Keratinocyte (primary cell): ENCODE measurements at regions not wholly inside any gene's neighbourhood (a gene's known extent, or its start where the extent isn't known, plus 50 kb on each side); places are given as distances from the start of the nearest gene placed in this dataset.

Experiments
- DNase-seq: peaks from one replicate; pipeline ENCODE4 v3.0.0-alpha.2; 2011; ENCODE audit warnings: low read depth, missing footprints, low spot score
- FAIRE-seq: peaks from 2 replicates; lab custom pipeline; 2011; peaks lifted over from hg19 to GRCh38; lab: Jason Lieb, UNC
- H2AFZ ChIP-seq: 2 replicates; pipeline ENCODE4 v1.6.0; 2012; ENCODE audit warnings: low read length, control low read depth, inconsistent platforms; ENCODE audit not compliant: control insufficient read depth
- H3K27ac ChIP-seq: 2 replicates; pipeline ENCODE4 v1.5.1; 2011; ENCODE audit warnings: low read length; ENCODE audit not compliant: control insufficient read depth, insufficient read depth
- H3K27me3 ChIP-seq: 3 replicates; pipeline ENCODE4 v1.6.0; 2011; ENCODE audit warnings: low read length; ENCODE audit not compliant: control insufficient read depth, insufficient read depth; ENCODE audit errors: extremely low read depth
- H3K36me3 ChIP-seq, 2 experiments: 2 replicates in 1 of 2; 3 replicates in 1 of 2; pipeline ENCODE4 v1.5.1; 2011; ENCODE audit warnings: low read length in 2 of 2, mild to moderate bottlenecking in 1 of 2; ENCODE audit not compliant: control insufficient read depth in 2 of 2, insufficient read depth in 2 of 2; ENCODE audit errors: extremely low read depth in 1 of 2
- H3K4me1 ChIP-seq: 3 replicates; pipeline ENCODE4 v1.5.1; 2011; ENCODE audit warnings: low read length; ENCODE audit not compliant: control insufficient read depth, insufficient read depth; ENCODE audit errors: extremely low read depth
- H3K4me2 ChIP-seq: 3 replicates; pipeline ENCODE4 v1.6.0; 2011; ENCODE audit warnings: low read depth, low read length; ENCODE audit not compliant: control insufficient read depth, insufficient read depth; ENCODE audit errors: extremely low read depth
- H3K4me3 ChIP-seq, 3 experiments: fragments of 200-600 bp in 1 of 3; sonication (generic) in 1 of 3; 2 replicates in 2 of 3; 3 replicates in 1 of 3; pipeline ENCODE4 v1.5.1; 2011 to 2016; ENCODE audit warnings: low read length in 3 of 3, mild to moderate bottlenecking in 3 of 3, control low read depth in 2 of 3, inconsistent platforms in 1 of 3, low read depth in 1 of 3, mixed read lengths in 1 of 3, mixed run types in 1 of 3, moderate library complexity in 1 of 3; ENCODE audit not compliant: control insufficient read depth in 2 of 3, insufficient read depth in 2 of 3; ENCODE audit errors: extremely low read depth in 1 of 3
- H3K79me2 ChIP-seq: 2 replicates; pipeline ENCODE4 v1.6.0; 2012; ENCODE audit warnings: low read length; ENCODE audit not compliant: control insufficient read depth, insufficient read depth
- H3K9ac ChIP-seq: 3 replicates; pipeline ENCODE4 v1.6.0; 2011; ENCODE audit warnings: low read length; ENCODE audit not compliant: control insufficient read depth, insufficient read depth; ENCODE audit errors: extremely low read depth
- H3K9me1 ChIP-seq: 3 replicates; pipeline ENCODE4 v1.6.0; 2011; ENCODE audit warnings: low read length; ENCODE audit not compliant: control insufficient read depth, insufficient read depth; ENCODE audit errors: extremely low read depth
- H3K9me3 ChIP-seq: 2 replicates; pipeline ENCODE4 v1.5.1; 2012; ENCODE audit warnings: low read depth, low read length; ENCODE audit not compliant: control insufficient read depth
- H4K20me1 ChIP-seq: 3 replicates; pipeline ENCODE4 v1.6.0; 2011; ENCODE audit warnings: low read length; ENCODE audit not compliant: control insufficient read depth, insufficient read depth; ENCODE audit errors: extremely low read depth
- CTCF ChIP-seq, 3 experiments: IDR thresholded peaks in 1 of 3; conservative IDR thresholded peaks in 1 of 3; optimal IDR thresholded peaks in 1 of 3; 2 replicates in 2 of 3; 3 replicates in 1 of 3; pipeline versions ENCODE3 to v1.5.1; 2011; ENCODE audit warnings: low read length in 3 of 3, mild to moderate bottlenecking in 3 of 3, moderate library complexity in 2 of 3, control low read depth in 1 of 3, inconsistent platforms in 1 of 3; ENCODE audit not compliant: insufficient read depth in 2 of 3; ENCODE audit errors: extremely low read depth in 1 of 3
- EZH2 ChIP-seq: IDR thresholded peaks from one replicate; pipeline ENCODE4 v1.6.1; 2012; ENCODE audit warnings: inconsistent platforms, mild to moderate bottlenecking, low read length, moderate library complexity
- dilution Hi-C: fragments of 300-500 bp; cut with MboI; formaldehyde crosslinking; loops from one replicate; pipeline ENCODE4 v1.7.0; 2020; ENCODE audit warnings: low sequenced_read_pairs; ENCODE audit not compliant: extremely low pct_ligation_motif_present

GRCh38 chr11:81749245-81749644 is 984.4 kb downstream of the FAM181B start:
- Histone ChIP-seq H2AFZ (no peak overlapping the region), H3K4me1 (no peaks in the 10 kb centered on the region), H3K27me3 (no peaks in the 10 kb centered on the region), H4K20me1 (no peaks in the 10 kb centered on the region), H3K27ac (no peak overlapping the region), H3K4me2 (no peak overlapping the region), H3K9me1 (no peaks in the 10 kb centered on the region), H3K4me3 (no peak overlapping the region), H3K79me2 (no peaks in the 10 kb centered on the region), H3K36me3 (no peaks in the 10 kb centered on the region), H3K9me3 (no peaks in the 10 kb centered on the region), H3K9ac (no peak overlapping the region)
- TF ChIP-seq EZH2, result no peak
- no peak for TF ChIP-seq CTCF (optimal IDR thresholded peaks at IDR 0.05 in 1 of 3, IDR thresholded peaks at IDR 0.05 in 1 of 3, conservative IDR thresholded peaks at IDR 0.05 in 1 of 3; ENCODE audit: extremely low read depth in 1 of 3, insufficient read depth in 2 of 3, low read length in 3 of 3)
- no peak for FAIRE-seq
- DNase-seq, result no peak
- dilution Hi-C loops, result no loop called here

GRCh38 chr11:81744336-81745116 is 989.1 kb downstream of the FAM181B start:
- H3K36me3 ChIP-seq, result no peaks in the 10 kb centered on the region
- H3K4me1 ChIP-seq, result no peaks in the 10 kb centered on the region
- TF ChIP-seq EZH2 (no peak), CTCF (optimal IDR thresholded peaks at IDR 0.05 in 1 of 3, IDR thresholded peaks at IDR 0.05 in 1 of 3, conservative IDR thresholded peaks at IDR 0.05 in 1 of 3; ENCODE audit: extremely low read depth in 1 of 3, insufficient read depth in 2 of 3, low read length in 3 of 3) (no peak)
- H3K4me2 ChIP-seq, result no peak overlapping the region
- no peaks in the 10 kb centered on the region for H4K20me1 ChIP-seq
- no peak overlapping the region for H3K27ac ChIP-seq
- H3K4me3 ChIP-seq, result no peak overlapping the region
- no peaks in the 10 kb centered on the region for H3K79me2 ChIP-seq
- no peak overlapping the region for H2AFZ ChIP-seq
- no peaks in the 10 kb centered on the region for H3K9me3 ChIP-seq
- FAIRE-seq (no peak), DNase-seq (no peak)
- dilution Hi-C loops, result no loop called here
- H3K27me3 ChIP-seq, result no peaks in the 10 kb centered on the region
- no peak overlapping the region for H3K9ac ChIP-seq
- H3K9me1 ChIP-seq, result no peaks in the 10 kb centered on the region
